PC-3 (cell line): ENCODE measurements at regions not wholly inside any gene's neighbourhood (a gene's known extent, or its start where the extent isn't known, plus 50 kb on each side); places are given as distances from the start of the nearest gene placed in this dataset.

Experiments used
- ATAC-seq: fragments of 200-7000 bp; cut with Tn5 transposase; 2 replicates; pipeline ENCODE4 v1.9.1; 2020; ENCODE audit warnings: mild to moderate bottlenecking, moderate library complexity
- BruUV-seq: library from RNA; stranded (reverse); fragments of 400-500 nt; replicated peaks from 2 replicates; lab custom pipeline; 2021; lab: Mats Ljungman, UMichigan
- CTCF ChIA-PET: fragments of 300-600 bp; sonication (Branson Sonifier 250); formaldehyde crosslinking; loops from one replicate; lab custom pipeline; 2022; ENCODE audit warnings: antibody characterized with exemption; lab: Charles Lee
- POLR2A ChIA-PET: fragments of 300-600 bp; sonication (Branson Sonifier 250); formaldehyde crosslinking; loops from one replicate; lab custom pipeline; 2022; ENCODE audit warnings: antibody characterized with exemption; ENCODE audit not compliant: unreplicated experiment; lab: Charles Lee
- DNase-seq: peaks from one replicate; pipeline ENCODE4 v3.0.0-alpha.2; 2015
- H2AFZ ChIP-seq: fragments of 300-600 bp; sonication (generic); 2 replicates; pipeline ENCODE4 v1.6.0; 2016; ENCODE audit warnings: antibody characterized with exemption, low read length
- H3F3A ChIP-seq: fragments of 300-600 bp; sonication (generic); one replicate; pipeline ENCODE4 v1.6.0; 2017; ENCODE audit warnings: antibody characterized with exemption, low read length, control low read depth, mild to moderate bottlenecking; ENCODE audit not compliant: unreplicated experiment
- H3K27ac ChIP-seq: fragments of 300-600 bp; sonication (generic); 2 replicates; pipeline ENCODE4 v1.5.1; 2016; ENCODE audit warnings: mild to moderate bottlenecking, low read length
- H3K27me3 ChIP-seq: fragments of 300-600 bp; sonication (generic); 2 replicates; pipeline ENCODE4 v1.6.1; 2016; ENCODE audit warnings: low read length, mixed read lengths
- H3K36me3 ChIP-seq: fragments of 300-600 bp; sonication (generic); 2 replicates; pipeline ENCODE4 v1.6.1; 2016; ENCODE audit warnings: low read depth, mixed run types, low read length, mixed read lengths
- H3K4me1 ChIP-seq: fragments of 300-600 bp; sonication (generic); 2 replicates; pipeline ENCODE4 v1.5.1; 2016; ENCODE audit warnings: low read length; ENCODE audit not compliant: insufficient read depth
- H3K4me2 ChIP-seq: fragments of 300-600 bp; sonication (generic); 2 replicates; pipeline ENCODE4 v1.6.0; 2016; ENCODE audit warnings: low read length
- H3K4me3 ChIP-seq: fragments of 300-600 bp; sonication (generic); 2 replicates; pipeline ENCODE4 v1.5.1; 2016; ENCODE audit warnings: mild to moderate bottlenecking, low read length, mixed read lengths
- H3K79me2 ChIP-seq: fragments of 300-600 bp; sonication (generic); 2 replicates; pipeline ENCODE4 v1.6.1; 2017; ENCODE audit warnings: low read length, mixed read lengths
- H3K9ac ChIP-seq: fragments of 300-600 bp; sonication (generic); 2 replicates; pipeline ENCODE4 v1.6.0; 2016; ENCODE audit warnings: mild to moderate bottlenecking, low read length
- H3K9me2 ChIP-seq: fragments of 300-600 bp; sonication (generic); replicated peaks from 2 replicates; pipeline ENCODE4 v1.6.1; 2016; ENCODE audit warnings: mixed run types, low read length, mixed read lengths
- H3K9me3 ChIP-seq: fragments of 300-600 bp; sonication (generic); 2 replicates; pipeline ENCODE4 v1.6.1; 2016; ENCODE audit warnings: low read length, mixed read lengths
- H4K20me1 ChIP-seq: fragments of 300-600 bp; sonication (generic); 2 replicates; pipeline ENCODE4 v1.6.1; 2016; ENCODE audit warnings: low read length, mixed read lengths
- CTCF ChIP-seq: fragments of 300-600 bp; sonication (generic); conservative IDR thresholded peaks from 2 replicates; pipeline ENCODE4 v1.5.1; 2017; ENCODE audit warnings: antibody characterized with exemption, low read depth, mild to moderate bottlenecking, low read length
- EZH2 ChIP-seq: fragments of 300-600 bp; sonication (generic); IDR thresholded peaks from one replicate; pipeline ENCODE4 v1.6.1; 2017; ENCODE audit warnings: antibody characterized with exemption, mild to moderate bottlenecking, low read length; ENCODE audit not compliant: unreplicated experiment
- EZH2phosphoT487 ChIP-seq: fragments of 300-600 bp; sonication (generic); IDR thresholded peaks from 2 replicates; pipeline ENCODE4 v1.6.1; 2018; ENCODE audit warnings: mild to moderate bottlenecking, antibody characterized with exemption, low read length, borderline replicate concordance
- intact Hi-C: fragments of 100-400 bp; cut with micrococcal nuclease; formaldehyde crosslinking; loops from 2 replicates; pipeline ENCODE4 v1.9.0; 2023

GRCh38 chr16:64136743-64137142 is 985.1 kb downstream of the CDH11 start:
- Histone ChIP-seq H3F3A (no peaks in the 10 kb centered on the region), H3K4me1 (no peaks in the 10 kb centered on the region), H3K27me3 (no peaks in the 10 kb centered on the region), H4K20me1 (no peaks in the 10 kb centered on the region), H3K36me3 (no peaks in the 10 kb centered on the region), H3K9ac (no peak overlapping the region), H3K27ac (no peak overlapping the region), H2AFZ (no peak overlapping the region), H3K79me2 (no peaks in the 10 kb centered on the region), H3K9me3 (no peaks in the 10 kb centered on the region), H3K4me3 (no peak overlapping the region), H3K9me2 (no peaks in the 10 kb centered on the region), H3K4me2 (no peak overlapping the region)
- intact Hi-C loops, result no loop called here
- ChIA-PET POLR2A (no interaction called here), CTCF (no interaction called here)
- ATAC-seq (no peak), DNase-seq (no peak)
- BruUV-seq, result no TSS peak
- TF ChIP-seq CTCF (no peak), EZH2phosphoT487 (no peak), EZH2 (no peak)

GRCh38 chr16:64136314-64136713 is 985.5 kb downstream of the CDH11 start:
- POLR2A ChIA-PET, result no interaction called here
- no peaks in the 10 kb centered on the region for H3K36me3 ChIP-seq
- CTCF ChIA-PET, result no interaction called here
- DNase-seq (no peak), ATAC-seq (no peak)
- no peaks in the 10 kb centered on the region for H4K20me1 ChIP-seq
- no peak overlapping the region for H3K4me3 ChIP-seq
- no peaks in the 10 kb centered on the region for H3K79me2 ChIP-seq
- H2AFZ ChIP-seq, result no peak overlapping the region
- H3K4me2 ChIP-seq, result no peak overlapping the region
- H3F3A ChIP-seq, result no peaks in the 10 kb centered on the region
- TF ChIP-seq EZH2phosphoT487, result no peak
- H3K27ac ChIP-seq, result no peak overlapping the region
- H3K9me2 ChIP-seq, result no peaks in the 10 kb centered on the region
- no peaks in the 10 kb centered on the region for H3K9me3 ChIP-seq
- intact Hi-C loops, result no loop called here
- H3K9ac ChIP-seq, result no peak overlapping the region
- H3K27me3 ChIP-seq, result no peaks in the 10 kb centered on the region
- no TSS peak for BruUV-seq
- no peaks in the 10 kb centered on the region for H3K4me1 ChIP-seq

- H3K27ac ChIP-seq, result no peak overlapping the region
These were observed 988.5 kb downstream of the CDH11 start for GRCh38 chr16:64133366-64133765.

More at GRCh38 chr16:64133366-64133765, 988.5 kb downstream of the CDH11 start:
- no peak overlapping the region for H2AFZ ChIP-seq
- BruUV-seq, result no TSS peak
- ATAC-seq (no peak), DNase-seq (no peak)
- ChIA-PET POLR2A (no interaction called here), CTCF (no interaction called here)
- no peaks in the 10 kb centered on the region for H3K4me1 ChIP-seq
- no peak for TF ChIP-seq EZH2
- no peak for TF ChIP-seq CTCF
- no peak for TF ChIP-seq EZH2phosphoT487
- no peaks in the 10 kb centered on the region for H3K27me3 ChIP-seq
- no peaks in the 10 kb centered on the region for H3K36me3 ChIP-seq
- intact Hi-C loops, result no loop called here
- H3K4me2 ChIP-seq, result no peak overlapping the region
- H3K9me3 ChIP-seq, result no peaks in the 10 kb centered on the region
- H3K9me2 ChIP-seq, result no peaks in the 10 kb centered on the region
- no peaks in the 10 kb centered on the region for H3F3A ChIP-seq
- no peak overlapping the region for H3K4me3 ChIP-seq
- no peaks in the 10 kb centered on the region for H3K79me2 ChIP-seq
- H3K9ac ChIP-seq, result no peak overlapping the region
- no peaks in the 10 kb centered on the region for H4K20me1 ChIP-seq
